ENCODE measurements at regions not wholly inside any gene's neighbourhood (a gene's known extent, or its start where the extent isn't known, plus 50 kb on each side); places are given as distances from the start of the nearest gene placed in this dataset.

GRCh38 chr12:39240587-39240986, 202.3 kb downstream of the KIF21A start:
- H3K4me3 ChIP-seq: no peak overlapping the region
- TF ChIP-seq EZH2phosphoT487 (IDR thresholded peaks at IDR 0.05): no peak
- TF ChIP-seq, protein P1, sequence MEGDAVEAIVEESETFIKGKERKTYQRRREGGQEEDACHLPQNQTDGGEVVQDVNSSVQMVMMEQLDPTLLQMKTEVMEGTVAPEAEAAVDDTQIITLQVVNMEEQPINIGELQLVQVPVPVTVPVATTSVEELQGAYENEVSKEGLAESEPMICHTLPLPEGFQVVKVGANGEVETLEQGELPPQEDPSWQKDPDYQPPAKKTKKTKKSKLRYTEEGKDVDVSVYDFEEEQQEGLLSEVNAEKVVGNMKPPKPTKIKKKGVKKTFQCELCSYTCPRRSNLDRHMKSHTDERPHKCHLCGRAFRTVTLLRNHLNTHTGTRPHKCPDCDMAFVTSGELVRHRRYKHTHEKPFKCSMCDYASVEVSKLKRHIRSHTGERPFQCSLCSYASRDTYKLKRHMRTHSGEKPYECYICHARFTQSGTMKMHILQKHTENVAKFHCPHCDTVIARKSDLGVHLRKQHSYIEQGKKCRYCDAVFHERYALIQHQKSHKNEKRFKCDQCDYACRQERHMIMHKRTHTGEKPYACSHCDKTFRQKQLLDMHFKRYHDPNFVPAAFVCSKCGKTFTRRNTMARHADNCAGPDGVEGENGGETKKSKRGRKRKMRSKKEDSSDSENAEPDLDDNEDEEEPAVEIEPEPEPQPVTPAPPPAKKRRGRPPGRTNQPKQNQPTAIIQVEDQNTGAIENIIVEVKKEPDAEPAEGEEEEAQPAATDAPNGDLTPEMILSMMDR (IDR thresholded peaks at IDR 0.05): no peak
- no peak for TF ChIP-seq EZH2 (IDR thresholded peaks at IDR 0.05)
- H3K9ac ChIP-seq: no peak overlapping the region
- no peak overlapping the region for H3K4me3 Mint-ChIP-seq
- no peaks in the 10 kb centered on the region for H3K27me3 ChIP-seq
- peaks cover 13% of the 10 kb centered on the region for H3K4me1 ChIP-seq
- H3K9me3 Mint-ChIP-seq: no peaks in the 10 kb centered on the region
- no peak overlapping the region for H3K27ac ChIP-seq
- no peaks in the 10 kb centered on the region for H3K79me2 ChIP-seq (ENCODE audit: low read depth)
- peak; percentile 42 for DNase-seq (ENCODE audit: low spot score)
- H3K4me1 Mint-ChIP-seq: peaks cover 3% of the 10 kb centered on the region
- no peaks in the 10 kb centered on the region for H4K20me1 ChIP-seq (ENCODE audit: low read depth)
- H3K27ac Mint-ChIP-seq: no peak overlapping the region
- no peaks in the 10 kb centered on the region for H3K27me3 Mint-ChIP-seq (ENCODE audit: insufficient read depth, low read depth)
- no peaks in the 10 kb centered on the region for H3K36me3 ChIP-seq
- H3K9me3 ChIP-seq (ENCODE audit: low read depth): no peaks in the 10 kb centered on the region
- H3K36me3 Mint-ChIP-seq: no peaks in the 10 kb centered on the region
- H2AFZ ChIP-seq (replicated peaks): peak overlapping the region; percentile 89
- no peaks in the 10 kb centered on the region for H3F3A ChIP-seq (ENCODE audit: low read depth)
- H3K4me2 ChIP-seq: no peak overlapping the region

DNA sequence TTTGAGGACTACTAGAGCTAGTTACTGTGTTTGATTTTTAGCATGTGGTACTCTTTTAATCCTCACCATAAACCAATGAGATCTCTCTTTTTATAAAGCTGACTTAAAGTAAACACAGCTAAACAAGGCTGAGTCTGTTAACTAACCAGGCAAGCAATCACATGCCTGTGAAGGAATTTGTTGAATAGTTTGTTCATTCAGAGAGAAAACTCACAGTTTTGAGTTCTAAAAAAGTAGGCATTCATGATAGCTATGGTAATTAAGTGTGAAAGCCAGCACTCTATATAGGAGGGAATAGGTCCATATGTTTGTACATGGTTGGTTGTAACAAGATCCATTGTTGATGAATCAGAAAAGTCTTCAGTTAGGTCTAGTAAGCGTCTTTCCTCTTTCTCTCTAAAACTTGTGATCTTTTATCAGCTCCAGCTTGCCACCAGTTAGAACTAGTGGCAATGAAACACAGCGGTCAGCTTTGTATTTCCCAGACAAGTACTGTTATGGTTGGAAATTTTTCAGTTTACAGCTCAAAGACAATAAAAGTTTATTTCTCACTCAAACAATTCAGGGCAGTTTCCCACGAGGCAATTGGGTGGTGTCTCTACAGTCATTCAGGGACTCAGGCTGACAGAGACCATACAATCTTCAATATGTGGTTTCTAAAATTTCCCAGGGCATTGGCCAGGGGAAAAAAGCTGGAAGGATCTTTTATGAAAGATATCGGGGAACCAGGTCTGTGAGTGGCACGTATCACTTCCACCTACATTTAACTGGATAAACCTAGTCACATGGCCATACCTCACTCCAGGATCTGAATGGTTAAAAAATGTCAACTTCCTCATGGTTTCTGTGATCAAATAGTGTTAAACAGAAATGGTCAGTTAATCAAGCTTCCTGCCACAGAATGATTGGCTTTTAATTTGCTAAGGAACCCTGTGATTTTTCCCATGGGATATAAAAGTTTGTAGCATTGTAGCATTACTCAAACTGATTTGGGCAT, 203.1 kb downstream of the KIF21A start:
- Mint-ChIP-seq H3K27ac (no peak overlapping the region), H3K4me1 (peaks cover 3% of the 10 kb centered on the region), H3K27me3 (ENCODE audit: insufficient read depth, low read depth) (no peaks in the 10 kb centered on the region), H3K9me3 (no peaks in the 10 kb centered on the region), H3K36me3 (no peaks in the 10 kb centered on the region), H3K4me3 (no peak overlapping the region)
- Histone ChIP-seq H3K9ac (no peak overlapping the region), H4K20me1 (ENCODE audit: low read depth) (no peaks in the 10 kb centered on the region), H3K27me3 (no peaks in the 10 kb centered on the region), H2AFZ (replicated peaks) (peak overlapping the region; percentile 89), H3K4me3 (no peak overlapping the region), H3K4me2 (no peak overlapping the region), H3F3A (ENCODE audit: low read depth) (no peaks in the 10 kb centered on the region), H3K79me2 (ENCODE audit: low read depth) (no peaks in the 10 kb centered on the region), H3K4me1 (peaks cover 13% of the 10 kb centered on the region), H3K9me3 (ENCODE audit: low read depth) (no peaks in the 10 kb centered on the region), H3K27ac (no peak overlapping the region), H3K36me3 (no peaks in the 10 kb centered on the region)
- DNase-seq (ENCODE audit: low spot score): peak; percentile 2
- no peak for TF ChIP-seq EZH2 (IDR thresholded peaks at IDR 0.05)
- no peak for TF ChIP-seq EZH2phosphoT487 (IDR thresholded peaks at IDR 0.05)
- TF ChIP-seq, protein P1 (IDR thresholded peaks at IDR 0.05): no peak

DNA sequence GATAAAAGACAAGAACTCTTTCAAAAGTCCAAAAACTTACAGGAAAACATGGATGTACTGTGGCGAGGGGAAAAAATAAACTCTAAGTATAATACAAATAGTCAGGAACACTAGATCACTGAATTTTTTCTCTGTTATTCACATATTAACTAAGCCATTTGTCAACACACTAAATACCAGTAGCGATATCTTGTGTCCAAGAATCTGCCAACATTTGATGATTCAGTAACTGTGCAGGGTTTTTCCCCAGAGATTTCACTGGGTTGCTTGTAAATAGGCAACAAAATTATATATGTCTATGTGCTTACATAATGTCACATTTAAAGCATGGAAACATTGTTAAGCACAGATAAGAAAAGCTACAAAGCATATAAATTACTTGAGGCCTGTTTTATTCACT, 205.9 kb downstream of the KIF21A start:
- peaks cover 6% of the 10 kb centered on the region for H3K27me3 Mint-ChIP-seq (ENCODE audit: insufficient read depth, low read depth)
- no peak overlapping the region for H3K27ac Mint-ChIP-seq
- Histone ChIP-seq H3K79me2 (ENCODE audit: low read depth) (no peaks in the 10 kb centered on the region), H2AFZ (replicated peaks) (no peak overlapping the region), H4K20me1 (ENCODE audit: low read depth) (no peaks in the 10 kb centered on the region), H3K27ac (no peak overlapping the region), H3K4me3 (no peak overlapping the region), H3K36me3 (no peaks in the 10 kb centered on the region), H3K9me3 (ENCODE audit: low read depth) (no peaks in the 10 kb centered on the region), H3F3A (ENCODE audit: low read depth) (no peaks in the 10 kb centered on the region), H3K27me3 (no peaks in the 10 kb centered on the region), H3K4me2 (no peak overlapping the region), H3K9ac (no peak overlapping the region), H3K4me1 (peaks cover 13% of the 10 kb centered on the region)
- H3K36me3 Mint-ChIP-seq: no peaks in the 10 kb centered on the region
- no peak overlapping the region for H3K4me3 Mint-ChIP-seq
- H3K9me3 Mint-ChIP-seq: peaks cover 6% of the 10 kb centered on the region
- TF ChIP-seq, protein P1 (IDR thresholded peaks at IDR 0.05): no peak
- TF ChIP-seq EZH2phosphoT487 (IDR thresholded peaks at IDR 0.05) (no peak), EZH2 (IDR thresholded peaks at IDR 0.05) (no peak)
- H3K4me1 Mint-ChIP-seq: peaks cover 7% of the 10 kb centered on the region
- DNase-seq (ENCODE audit: low spot score): no peak
